ENCODE measurements at regions not wholly inside any gene's neighbourhood (a gene's known extent, or its start where the extent isn't known, plus 50 kb on each side); places are given as distances from the start of the nearest gene placed in this dataset.

GRCh38 chr7:97405835-97406234 lies 288.3 kb downstream of the SDHAF3 start:
- TF ChIP-seq POLR2A (IDR thresholded peaks at IDR 0.05; ENCODE audit: low read length) (no peak), GATA1 (IDR thresholded peaks at IDR 0.05; ENCODE audit: low read depth, low read length) (no peak)
